ENCODE measurements at regions not wholly inside any gene's neighbourhood (a gene's known extent, or its start where the extent isn't known, plus 50 kb on each side); places are given as distances from the start of the nearest gene placed in this dataset.

DNA sequence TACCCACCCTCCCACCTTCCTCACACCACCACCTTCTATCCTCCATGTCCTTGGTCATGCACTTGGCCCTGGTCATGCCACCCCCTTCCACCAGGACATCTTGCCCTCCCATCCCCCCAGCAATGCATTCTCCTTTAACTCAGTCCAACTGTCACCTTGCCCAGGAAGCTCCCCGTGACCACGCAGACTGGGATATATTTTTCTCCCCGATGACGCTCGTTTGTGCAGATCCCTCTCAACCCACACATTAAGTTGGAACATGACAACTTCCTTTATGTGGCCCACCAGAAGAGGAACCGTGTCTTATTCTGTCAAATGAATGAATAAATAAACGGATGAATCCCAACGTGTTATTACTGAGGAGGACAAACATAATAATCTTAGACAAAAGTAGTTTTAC is 82.8 kb upstream of the TAS2R1 start:
- Histone ChIP-seq H3K79me2 (ENCODE audit: control insufficient read depth in 1 of 2, insufficient read depth in 2 of 2, low read length in 2 of 2) (no peaks in the 10 kb centered on the region), H3K18ac (ENCODE audit: extremely low read depth, low read length) (no peak overlapping the region), H2BK120ac (replicated peaks; ENCODE audit: low read depth, low read length) (no peak overlapping the region), H3K36me3 (ENCODE audit: control insufficient read depth in 2 of 4, insufficient read depth in 4 of 4, low read length in 3 of 4) (no peaks in the 10 kb centered on the region), H3K9me3 (ENCODE audit: insufficient read depth in 2 of 2, low read depth in 1 of 2, low read length in 1 of 2) (no peaks in the 10 kb centered on the region), H2AK5ac (ENCODE audit: low read depth, low read length) (no peak overlapping the region), H2AFZ (ENCODE audit: low read length) (no peak overlapping the region), H2BK12ac (ENCODE audit: low read depth, low read length) (no peak overlapping the region), H2BK5ac (ENCODE audit: low read depth, low read length) (no peak overlapping the region), H3K27me3 (replicated peaks in 1 of 4; ENCODE audit: control insufficient read depth in 3 of 4, extremely low read depth in 1 of 4, insufficient read depth in 3 of 4, low read length in 3 of 4) (no peaks in the 10 kb centered on the region), H4K8ac (ENCODE audit: extremely low read depth, insufficient read depth, low read length) (no peak overlapping the region), H3K23ac (ENCODE audit: insufficient read length) (no peak overlapping the region), H2BK15ac (ENCODE audit: low read length) (no peak overlapping the region), H3K4me2 (ENCODE audit: insufficient read depth in 1 of 2, low read depth in 2 of 2, low read length in 2 of 2) (no peak overlapping the region), H3K9ac (replicated peaks in 1 of 4; ENCODE audit: extremely low read depth in 1 of 4, low read depth in 3 of 4, low read length in 3 of 4) (no peak overlapping the region), H3K23me2 (ENCODE audit: low read depth, low read length) (no peaks in the 10 kb centered on the region), H3K4me1 (replicated peaks in 1 of 4; ENCODE audit: control insufficient read depth in 3 of 4, insufficient read depth in 4 of 4, low read length in 3 of 4) (no peaks in the 10 kb centered on the region), H4K20me1 (replicated peaks in 1 of 2; ENCODE audit: control insufficient read depth in 1 of 2, insufficient read depth in 2 of 2, low read length in 2 of 2) (no peaks in the 10 kb centered on the region), H4K5ac (ENCODE audit: insufficient read length, low read depth, low read length) (no peak overlapping the region), H4K91ac (replicated peaks; ENCODE audit: insufficient read length, low read length) (no peak overlapping the region), H3K4ac (replicated peaks; ENCODE audit: insufficient read length, low read depth, low read length) (no peak overlapping the region), H3K14ac (ENCODE audit: insufficient read length) (no peak overlapping the region), H3K27ac (ENCODE audit: low read depth, low read length) (no peak overlapping the region), H3K79me1 (ENCODE audit: low read depth, low read length) (no peaks in the 10 kb centered on the region), H3K56ac (replicated peaks; ENCODE audit: insufficient read length, low read depth, low read length) (no peak overlapping the region), H3K4me3 (ENCODE audit: extremely low read depth in 1 of 4, insufficient read depth in 2 of 4, low read depth in 3 of 4, low read length in 4 of 4) (no peak overlapping the region), H2BK20ac (ENCODE audit: low read length) (no peak overlapping the region)
- ChIA-PET POLR2A (ENCODE audit: partially characterized antibody) (no interaction called here), CTCF (ENCODE audit: partially characterized antibody) (no interaction called here)
- no peak for TF ChIP-seq RAD21 (IDR thresholded peaks at IDR 0.05 in 1 of 2, conservative IDR thresholded peaks at IDR 0.05 in 1 of 2; ENCODE audit: low read depth in 2 of 2, low read length in 2 of 2)
- TF ChIP-seq KDM5A (IDR thresholded peaks at IDR 0.05; ENCODE audit: low read length): no peak
- DNase-seq (ENCODE audit: low read depth in 1 of 2, low spot score in 2 of 2): no peak
- WGBS, 2 experiments (ENCODE audit: extremely low coverage in 1 of 2, insufficient coverage in 1 of 2, insufficient read length in 1 of 2, insufficient replicate concordance in 2 of 2, low coverage in 1 of 2, low lambda C conversion rate in 2 of 2, missing lambda C conversion rate in 1 of 2): 92% methylated on average over 8 of the region's 8 CpGs; no CpG with 5 or more reads in 1 of the 2 experiments
- FAIRE-seq: no peak
